Bronchial epithelial cell (primary cell): ENCODE measurements at regions not wholly inside any gene's neighbourhood (a gene's known extent, or its start where the extent isn't known, plus 50 kb on each side); places are given as distances from the start of the nearest gene placed in this dataset.

Experiments
- DNase-seq: peaks from one replicate; pipeline ENCODE4 v3.0.0-alpha.2; 2010; ENCODE audit warnings: low read depth
- FAIRE-seq: peaks from 2 replicates; lab custom pipeline; 2011; peaks lifted over from hg19 to GRCh38; lab: Jason Lieb, UNC
- H3K27me3 ChIP-seq: 2 replicates; pipeline ENCODE4 v1.5.1; 2011; ENCODE audit warnings: low read length; ENCODE audit not compliant: control insufficient read depth, insufficient read depth
- H3K36me3 ChIP-seq: 2 replicates; pipeline ENCODE4 v1.5.1; 2011; ENCODE audit warnings: low read length; ENCODE audit not compliant: control insufficient read depth, insufficient read depth
- H3K4me3 ChIP-seq: 2 replicates; pipeline ENCODE4 v1.5.1; 2011; ENCODE audit warnings: mild to moderate bottlenecking, low read depth, low read length, control low read depth
- CTCF ChIP-seq: IDR thresholded peaks from 2 replicates; pipeline ENCODE4 v1.5.1; 2011; ENCODE audit warnings: mild to moderate bottlenecking, moderate library complexity, low read length, control low read depth, inconsistent platforms; ENCODE audit not compliant: insufficient read depth, severe bottlenecking

GRCh38 chr12:41981758-41982157 lies 162.9 kb downstream of the GXYLT1 start:
- no peak for TF ChIP-seq CTCF
- FAIRE-seq, result no peak
- Histone ChIP-seq H3K4me3 (no peak overlapping the region), H3K36me3 (no peaks in the 10 kb centered on the region), H3K27me3 (no peaks in the 10 kb centered on the region)
- DNase-seq, result peak; percentile 68

- DNase-seq, result no peak
- H3K27me3 ChIP-seq, result no peaks in the 10 kb centered on the region
- no peaks in the 10 kb centered on the region for H3K36me3 ChIP-seq
- no peak overlapping the region for H3K4me3 ChIP-seq
- FAIRE-seq, result no peak
- no peak for TF ChIP-seq CTCF
These were observed 163.7 kb downstream of the GXYLT1 start for GRCh38 chr12:41981013-41981412.

DNA sequence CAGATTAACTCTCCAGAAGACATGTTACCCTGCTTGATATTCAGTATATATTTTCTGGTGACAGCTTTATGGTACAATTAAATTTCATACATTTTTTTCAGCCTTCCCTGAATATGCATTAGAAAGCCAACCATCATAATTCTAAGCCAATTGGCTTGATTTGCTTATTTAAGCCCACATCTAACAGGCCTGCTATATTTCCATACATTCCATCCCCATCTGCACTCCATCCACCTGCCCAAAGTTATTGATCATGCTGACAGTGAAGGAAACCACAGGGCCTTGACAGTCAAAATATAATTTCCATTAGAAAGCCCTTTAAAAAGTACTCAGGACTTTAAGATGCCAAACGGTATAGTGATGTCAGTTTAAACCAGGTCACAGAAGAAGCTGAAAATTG lies 164.3 kb downstream of the GXYLT1 start:
- H3K4me3 ChIP-seq, result no peak overlapping the region
- FAIRE-seq (no peak), DNase-seq (no peak)
- H3K27me3 ChIP-seq, result no peaks in the 10 kb centered on the region
- H3K36me3 ChIP-seq, result no peaks in the 10 kb centered on the region
- TF ChIP-seq CTCF, result no peak

DNA sequence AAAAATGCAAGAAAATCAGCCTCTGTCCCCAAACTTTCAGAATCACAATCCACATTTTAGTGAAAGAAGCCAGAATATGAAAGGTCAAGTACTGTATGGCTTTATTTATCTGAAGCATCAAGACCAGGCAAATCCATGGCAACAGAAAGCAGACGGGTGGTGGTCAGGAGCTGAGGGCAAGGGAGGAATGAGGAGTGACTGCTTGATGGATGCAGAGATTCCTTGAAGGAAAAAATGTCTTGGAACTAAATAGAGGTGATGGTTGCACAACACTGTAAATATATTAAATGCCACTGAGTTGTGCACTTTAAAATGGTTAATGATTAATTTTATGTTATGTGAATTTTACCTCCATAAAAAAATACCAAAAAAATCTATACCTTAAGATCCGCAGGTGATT lies 165.1 kb downstream of the GXYLT1 start:
- DNase-seq, result no peak
- no peak for TF ChIP-seq CTCF
- H3K27me3 ChIP-seq, result no peaks in the 10 kb centered on the region
- FAIRE-seq, result no peak
- no peaks in the 10 kb centered on the region for H3K36me3 ChIP-seq
- H3K4me3 ChIP-seq, result no peak overlapping the region

- no peaks in the 10 kb centered on the region for H3K36me3 ChIP-seq
- no peaks in the 10 kb centered on the region for H3K27me3 ChIP-seq
- TF ChIP-seq CTCF, result no peak
- DNase-seq, result no peak
- FAIRE-seq, result no peak
- H3K4me3 ChIP-seq, result no peak overlapping the region
These were observed 172.1 kb downstream of the GXYLT1 start for GRCh38 chr12:41972598-41972997.

DNA sequence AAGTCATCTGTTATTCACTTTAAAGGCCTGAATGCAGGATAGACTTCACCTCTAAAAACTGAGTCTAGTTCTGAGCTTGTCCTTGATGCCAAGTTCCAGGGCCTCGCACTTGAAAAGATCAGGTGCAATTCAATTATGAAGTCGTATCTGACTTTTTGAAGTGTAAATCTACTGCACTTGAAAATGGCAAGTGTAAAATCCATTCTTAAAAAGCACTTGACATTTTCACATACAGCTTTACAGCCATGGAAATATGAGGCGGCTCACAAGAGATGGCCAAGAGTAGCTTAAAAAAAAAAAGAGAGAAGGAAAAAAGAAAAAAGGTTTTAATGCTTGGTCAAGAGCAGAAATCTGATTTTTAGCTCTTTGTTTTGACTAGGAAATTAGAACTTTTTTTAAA lies 172.5 kb downstream of the GXYLT1 start:
- no peak for TF ChIP-seq CTCF
- H3K27me3 ChIP-seq, result no peaks in the 10 kb centered on the region
- H3K4me3 ChIP-seq, result no peak overlapping the region
- no peak for FAIRE-seq
- H3K36me3 ChIP-seq, result no peaks in the 10 kb centered on the region
- no peak for DNase-seq
